Naive thymus-derived CD4-positive, alpha-beta T cell (primary cell): ENCODE measurements at regions not wholly inside any gene's neighbourhood (a gene's known extent, or its start where the extent isn't known, plus 50 kb on each side); places are given as distances from the start of the nearest gene placed in this dataset.

ENCODE experiments used
- ATAC-seq: fragments of 150-1000 bp; cut with Tn5 transposase; 2 replicates; pipeline ENCODE4 v1.10.0; 2021; ENCODE audit warnings: mild to moderate bottlenecking, moderate library complexity
- CTCF ChIA-PET: fragments of 350-600 bp; sonication (Branson Sonifier 250); formaldehyde crosslinking; loops from one replicate; lab custom pipeline; 2021; ENCODE audit warnings: antibody characterized with exemption; lab: Charles Lee
- POLR2A ChIA-PET: fragments of 350-600 bp; sonication (Branson Sonifier 250); formaldehyde crosslinking; loops from one replicate; lab custom pipeline; 2021; ENCODE audit warnings: antibody characterized with exemption, inconsistent platforms; lab: Charles Lee
- DNase-seq, 9 donors: peaks; one replicate each; pipeline versions ENCODE4 v3.0.0 to v3.0.0-alpha.2; 2020 to 2022; ENCODE audit warnings: mixed read lengths in 1 of 9
- H3K27ac ChIP-seq: one replicate; pipeline ENCODE4 v1.7.0; 2013; ENCODE audit warnings: mild to moderate bottlenecking, low read depth, low read length, moderate library complexity
- H3K27me3 ChIP-seq, 2 donors: one replicate each; pipeline ENCODE4 v1.7.0; 2013; ENCODE audit warnings: low read length in 2 of 2, mild to moderate bottlenecking in 2 of 2, moderate library complexity in 2 of 2; ENCODE audit not compliant: control insufficient read depth in 2 of 2, insufficient read depth in 2 of 2
- H3K36me3 ChIP-seq, 3 experiments: 1 replicate in 2 of 3; 2 replicates in 1 of 3; pipeline ENCODE4 v1.7.0; 2013; ENCODE audit warnings: low read length in 3 of 3, mild to moderate bottlenecking in 3 of 3, moderate library complexity in 1 of 3; ENCODE audit not compliant: insufficient read depth in 3 of 3, control insufficient read depth in 2 of 3
- H3K4me1 ChIP-seq, 2 donors: one replicate each; pipeline ENCODE4 v1.7.0; 2013; ENCODE audit warnings: low read length in 2 of 2, mild to moderate bottlenecking in 2 of 2, moderate library complexity in 1 of 2; ENCODE audit not compliant: control insufficient read depth in 2 of 2, insufficient read depth in 2 of 2
- H3K4me3 ChIP-seq: 2 replicates; pipeline ENCODE4 v1.7.0; 2013; ENCODE audit warnings: mild to moderate bottlenecking, low read length
- H3K9me3 ChIP-seq, 3 experiments: 1 replicate in 2 of 3; 2 replicates in 1 of 3; pipeline ENCODE4 v1.7.0; 2013; ENCODE audit warnings: low read length in 3 of 3; ENCODE audit not compliant: control insufficient read depth in 2 of 3
- H3K27ac Mint-ChIP-seq, 9 donors: one replicate each; pipeline ENCODE4 v1.8.0; 2020 to 2022; ENCODE audit warnings: mixed read lengths in 9 of 9, mild to moderate bottlenecking in 8 of 9, moderate library complexity in 5 of 9, inconsistent platforms in 2 of 9
- H3K27me3 Mint-ChIP-seq, 5 donors: one replicate each; pipeline ENCODE4 v1.8.0; 2021 to 2022; ENCODE audit warnings: mixed read lengths in 5 of 5, mild to moderate bottlenecking in 1 of 5
- H3K36me3 Mint-ChIP-seq, 5 donors: one replicate each; pipeline ENCODE4 v1.8.0; 2020 to 2022; ENCODE audit warnings: mixed read lengths in 5 of 5, mild to moderate bottlenecking in 3 of 5, inconsistent platforms in 1 of 5
- H3K4me1 Mint-ChIP-seq, 7 donors: one replicate each; pipeline ENCODE4 v1.8.0; 2020 to 2022; ENCODE audit warnings: mixed read lengths in 7 of 7, mild to moderate bottlenecking in 3 of 7, inconsistent platforms in 1 of 7
- H3K4me3 Mint-ChIP-seq, 10 donors: one replicate each; pipeline ENCODE4 v1.8.0; 2020 to 2022; ENCODE audit warnings: mild to moderate bottlenecking in 10 of 10, mixed read lengths in 10 of 10, moderate library complexity in 6 of 10, inconsistent platforms in 2 of 10
- H3K9me3 Mint-ChIP-seq, 11 donors: one replicate each; pipeline ENCODE4 v1.8.0; 2020 to 2022; ENCODE audit warnings: mixed read lengths in 11 of 11, mild to moderate bottlenecking in 4 of 11, inconsistent platforms in 1 of 11, moderate library complexity in 1 of 11
- intact Hi-C, 2 donors: fragments of 100-400 bp; cut with micrococcal nuclease; formaldehyde crosslinking; loops; one replicate each; pipeline ENCODE4 v1.15.1; 2023

- H3K27ac Mint-ChIP-seq = peak overlapping the region in 1 of 9 donors; percentile 10
- Histone ChIP-seq H3K4me3 (no peak overlapping the region), H3K27ac (no peak overlapping the region), H3K27me3 (peaks cover 0 to 2% of the 10 kb centered on the region in 2 donors), H3K9me3 (no peaks in the 10 kb centered on the region), H3K36me3 (no peaks in the 10 kb centered on the region), H3K4me1 (no peaks in the 10 kb centered on the region)
- peaks cover 0 to 2% (median 0%) of the 10 kb centered on the region in 7 donors for H3K4me1 Mint-ChIP-seq
- no peak overlapping the region for H3K4me3 Mint-ChIP-seq
- intact Hi-C loops = no loop called here
- CTCF ChIA-PET = no interaction called here
- POLR2A ChIA-PET = no interaction called here
- H3K9me3 Mint-ChIP-seq = peaks cover 0 to 10% (median 0%) of the 10 kb centered on the region in 11 donors
- H3K36me3 Mint-ChIP-seq = no peaks in the 10 kb centered on the region
- peaks cover 0 to 49% (median 19%) of the 10 kb centered on the region in 5 donors for H3K27me3 Mint-ChIP-seq
- DNase-seq (no peak), ATAC-seq (no peak)
Observed at GRCh38 chr5:50995285-50995942, 329.0 kb downstream of the PARP8 start.

GRCh38 chr5:51001227-51001923 is 334.9 kb downstream of the PARP8 start:
- Mint-ChIP-seq H3K27me3 (peaks cover 0 to 17% (median 9%) of the 10 kb centered on the region in 5 donors), H3K9me3 (peaks cover 0 to 7% (median 0%) of the 10 kb centered on the region in 11 donors), H3K4me3 (no peak overlapping the region), H3K4me1 (peaks cover 0 to 1% (median 0%) of the 10 kb centered on the region in 7 donors), H3K36me3 (no peaks in the 10 kb centered on the region), H3K27ac (no peak overlapping the region)
- no peak overlapping the region for H3K4me3 ChIP-seq
- intact Hi-C loops = no loop called here
- no peak overlapping the region for H3K27ac ChIP-seq
- peaks cover 0 to 2% of the 10 kb centered on the region in 2 donors for H3K27me3 ChIP-seq
- H3K36me3 ChIP-seq = no peaks in the 10 kb centered on the region
- ChIA-PET POLR2A (no interaction called here), CTCF (interaction anchor here (0.6 kb wide), 2 partner anchors 63 to 1655 kb away, joined by 3 read pairs; no protein-coding TSS in a partner anchor)
- no peaks in the 10 kb centered on the region for H3K4me1 ChIP-seq
- no peaks in the 10 kb centered on the region for H3K9me3 ChIP-seq
- no peak for DNase-seq
- no peak for ATAC-seq

DNA sequence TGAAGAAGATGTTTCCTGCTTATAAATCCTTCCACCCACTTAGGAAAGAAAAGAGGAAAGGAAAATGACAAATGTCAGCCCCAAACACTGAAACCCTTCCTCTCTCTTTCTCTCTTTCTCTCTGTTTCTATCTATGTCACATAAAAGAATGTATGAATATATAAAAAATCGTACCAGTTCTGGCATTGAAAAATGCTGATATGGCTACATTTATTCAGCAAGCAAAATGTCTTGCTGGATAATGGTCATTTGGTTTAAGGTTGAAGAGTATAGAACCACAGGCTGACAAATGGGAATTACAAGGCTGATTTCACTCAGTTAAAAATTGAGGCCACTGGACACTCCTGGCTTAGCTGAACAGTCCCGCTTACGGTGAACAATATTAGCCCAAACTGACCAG is 335.9 kb downstream of the PARP8 start:
- no peaks in the 10 kb centered on the region for H3K36me3 Mint-ChIP-seq
- Histone ChIP-seq H3K36me3 (no peaks in the 10 kb centered on the region), H3K27ac (no peak overlapping the region), H3K4me3 (no peak overlapping the region), H3K4me1 (no peaks in the 10 kb centered on the region), H3K9me3 (no peaks in the 10 kb centered on the region), H3K27me3 (peaks cover 0 to 2% of the 10 kb centered on the region in 2 donors)
- ChIA-PET POLR2A (no interaction called here), CTCF (no interaction called here)
- H3K4me1 Mint-ChIP-seq = peaks cover 0 to 1% (median 0%) of the 10 kb centered on the region in 7 donors
- H3K27ac Mint-ChIP-seq = no peak overlapping the region
- DNase-seq (no peak), ATAC-seq (no peak)
- H3K27me3 Mint-ChIP-seq = peaks cover 0 to 17% (median 9%) of the 10 kb centered on the region in 5 donors
- peaks cover 0 to 7% (median 0%) of the 10 kb centered on the region in 11 donors for H3K9me3 Mint-ChIP-seq
- H3K4me3 Mint-ChIP-seq = no peak overlapping the region
- intact Hi-C loops = no loop called here

DNA sequence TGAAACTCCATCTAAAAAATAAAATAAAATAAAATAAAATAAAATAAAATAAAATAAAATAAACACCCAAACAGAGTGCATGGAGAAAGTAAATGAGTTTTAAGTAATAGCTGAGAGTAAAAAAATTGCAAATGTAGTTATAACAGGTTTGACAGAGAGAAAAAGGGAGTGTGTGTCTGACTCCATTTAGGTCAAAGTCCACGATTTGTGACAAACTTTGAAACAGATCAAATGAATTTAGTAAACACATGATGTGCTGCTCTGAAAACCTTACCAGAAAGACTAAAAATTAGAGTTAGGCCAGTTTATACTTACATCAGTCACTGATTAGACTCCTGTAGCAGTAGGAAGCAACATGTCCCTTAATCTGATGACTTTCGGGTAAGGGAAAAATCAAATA is 346.6 kb downstream of the PARP8 start:
- no peak overlapping the region for H3K27ac Mint-ChIP-seq
- H3K36me3 Mint-ChIP-seq = no peaks in the 10 kb centered on the region
- Histone ChIP-seq H3K36me3 (no peaks in the 10 kb centered on the region), H3K4me1 (no peaks in the 10 kb centered on the region), H3K27me3 (no peaks in the 10 kb centered on the region), H3K27ac (no peak overlapping the region), H3K4me3 (no peak overlapping the region), H3K9me3 (no peaks in the 10 kb centered on the region)
- CTCF ChIA-PET = no interaction called here
- ATAC-seq (no peak), DNase-seq (no peak)
- no peak overlapping the region for H3K4me3 Mint-ChIP-seq
- H3K27me3 Mint-ChIP-seq = peaks cover 0 to 11% (median 0%) of the 10 kb centered on the region in 5 donors
- intact Hi-C loops = no loop called here
- no peaks in the 10 kb centered on the region for H3K4me1 Mint-ChIP-seq
- H3K9me3 Mint-ChIP-seq = peaks cover 0 to 2% (median 0%) of the 10 kb centered on the region in 11 donors
- POLR2A ChIA-PET = no interaction called here

- Histone ChIP-seq H3K9me3 (no peaks in the 10 kb centered on the region), H3K4me1 (no peaks in the 10 kb centered on the region), H3K27ac (no peak overlapping the region), H3K27me3 (no peaks in the 10 kb centered on the region), H3K36me3 (no peaks in the 10 kb centered on the region), H3K4me3 (no peak overlapping the region)
- DNase-seq (no peak), ATAC-seq (no peak)
- intact Hi-C loops = no loop called here
- Mint-ChIP-seq H3K9me3 (peaks cover 0 to 2% (median 0%) of the 10 kb centered on the region in 11 donors), H3K36me3 (no peaks in the 10 kb centered on the region), H3K4me1 (no peaks in the 10 kb centered on the region), H3K27ac (no peak overlapping the region), H3K27me3 (peaks cover 0 to 3% (median 0%) of the 10 kb centered on the region in 5 donors), H3K4me3 (no peak overlapping the region)
- POLR2A ChIA-PET = no interaction called here
- CTCF ChIA-PET = no interaction called here
Observed at GRCh38 chr5:51018423-51018822, 352.0 kb downstream of the PARP8 start.

- CTCF ChIA-PET = no interaction called here
Observed at GRCh38 chr5:51024263-51024662, 357.8 kb downstream of the PARP8 start.

More at GRCh38 chr5:51024263-51024662, 357.8 kb downstream of the PARP8 start:
- Histone ChIP-seq H3K4me1 (no peaks in the 10 kb centered on the region), H3K36me3 (no peaks in the 10 kb centered on the region), H3K27ac (no peak overlapping the region), H3K27me3 (no peaks in the 10 kb centered on the region), H3K9me3 (no peaks in the 10 kb centered on the region), H3K4me3 (no peak overlapping the region)
- ATAC-seq (no peak), DNase-seq (no peak)
- POLR2A ChIA-PET = no interaction called here
- Mint-ChIP-seq H3K27ac (no peak overlapping the region), H3K27me3 (peaks cover 0 to 9% (median 0%) of the 10 kb centered on the region in 5 donors), H3K36me3 (no peaks in the 10 kb centered on the region), H3K4me1 (no peaks in the 10 kb centered on the region), H3K4me3 (no peak overlapping the region), H3K9me3 (peaks cover 0 to 21% (median 6%) of the 10 kb centered on the region in 11 donors)
- intact Hi-C loops = no loop called here
